SU-DHL-6 (cell line): ENCODE measurements at regions not wholly inside any gene's neighbourhood (a gene's known extent, or its start where the extent isn't known, plus 50 kb on each side); places are given as distances from the start of the nearest gene placed in this dataset.
A peak's percentile ranks its signal among the peaks of the same experiment; 100 is the strongest.

Source experiments
- H2AFZ ChIP-seq: fragments of 200-600 bp; sonication (generic); 2 replicates; pipeline ENCODE4 v1.6.1; 2014; ENCODE audit warnings: low read depth, mild to moderate bottlenecking, moderate library complexity, mixed read lengths, antibody characterized with exemption, low read length; ENCODE audit not compliant: severe bottlenecking
- H3F3A ChIP-seq: fragments of 200-600 bp; shearing (Covaris generic); 2 replicates; pipeline ENCODE4 v1.6.0; 2016; ENCODE audit warnings: antibody characterized with exemption, mild to moderate bottlenecking; ENCODE audit not compliant: insufficient read depth
- H3K27ac ChIP-seq: fragments of 200-600 bp; sonication (generic); 2 replicates; pipeline ENCODE4 v1.5.1; 2016; ENCODE audit warnings: low read depth, mild to moderate bottlenecking, low read length, moderate library complexity, mixed read lengths
- H3K27me3 ChIP-seq: fragments of 200-600 bp; sonication (generic), shearing (Covaris generic); 2 replicates; pipeline ENCODE4 v1.6.0; 2014; ENCODE audit warnings: mild to moderate bottlenecking, low read length
- H3K36me3 ChIP-seq: fragments of 200-600 bp; sonication (generic); 2 replicates; pipeline ENCODE4 v1.6.1; 2014; ENCODE audit warnings: mild to moderate bottlenecking, low read length, mixed read lengths
- H3K4me2 ChIP-seq: fragments of 300-600, 200-600 bp; shearing (Covaris generic), sonication (generic); 2 replicates; pipeline ENCODE4 v1.6.0; 2014; ENCODE audit warnings: low read length, low read depth, mild to moderate bottlenecking; ENCODE audit not compliant: poor library complexity, severe bottlenecking
- H3K4me3 ChIP-seq: fragments of 200-600 bp; sonication (generic); 2 replicates; pipeline ENCODE4 v1.5.1; 2014; ENCODE audit warnings: antibody characterized with exemption, low read length, mild to moderate bottlenecking, mixed read lengths; ENCODE audit not compliant: insufficient read depth, poor library complexity, severe bottlenecking
- H3K79me2 ChIP-seq: fragments of 200-600 bp; sonication (generic); 2 replicates; pipeline ENCODE4 v1.6.1; 2014; ENCODE audit warnings: mild to moderate bottlenecking, low read length, moderate library complexity; ENCODE audit not compliant: insufficient read depth
- H3K9ac ChIP-seq: fragments of 200-600 bp; sonication (generic); 2 replicates; pipeline ENCODE4 v1.7.0; 2014; ENCODE audit warnings: mild to moderate bottlenecking, low read length
- H3K9me2 ChIP-seq: fragments of 200-600 bp; sonication (generic); replicated peaks from 2 replicates; pipeline ENCODE4 v1.6.1; 2014; ENCODE audit warnings: low read length; ENCODE audit not compliant: insufficient read depth
- H3K9me3 ChIP-seq: fragments of 200-600 bp; sonication (generic); 2 replicates; pipeline ENCODE4 v1.6.1; 2014; ENCODE audit warnings: low read length, mixed read lengths; ENCODE audit not compliant: insufficient read depth
- H4K20me1 ChIP-seq: fragments of 200-600 bp; sonication (generic); 2 replicates; pipeline ENCODE4 v1.6.1; 2014; ENCODE audit warnings: low read depth, mild to moderate bottlenecking, antibody characterized with exemption, low read length, moderate library complexity, mixed read lengths
- CTCF ChIP-seq: fragments of 200-600 bp; sonication (generic); IDR thresholded peaks from one replicate; pipeline ENCODE4 v1.5.1; 2017; ENCODE audit warnings: antibody characterized with exemption, mild to moderate bottlenecking, low read length, moderate library complexity; ENCODE audit not compliant: insufficient read depth, poor library complexity, severe bottlenecking
- EZH2phosphoT487 ChIP-seq: fragments of 200-600 bp; sonication (generic), shearing (Covaris generic); conservative IDR thresholded peaks from 2 replicates; pipeline ENCODE4 v1.6.1; 2018; ENCODE audit warnings: mild to moderate bottlenecking, antibody characterized with exemption, low read length, moderate library complexity, mixed read lengths

GRCh38 chr21:16579538-16579937, 849.8 kb downstream of the USP25 start:
- no peaks in the 10 kb centered on the region for H3K27me3 ChIP-seq
- H3K4me2 ChIP-seq = no peak overlapping the region
- H3K27ac ChIP-seq = no peak overlapping the region
- H3F3A ChIP-seq = no peaks in the 10 kb centered on the region
- no peak overlapping the region for H3K9ac ChIP-seq
- no peak overlapping the region for H2AFZ ChIP-seq
- H3K9me3 ChIP-seq = no peaks in the 10 kb centered on the region
- H3K79me2 ChIP-seq = no peaks in the 10 kb centered on the region
- no peaks in the 10 kb centered on the region for H3K9me2 ChIP-seq
- TF ChIP-seq CTCF (no peak), EZH2phosphoT487 (no peak)
- no peak overlapping the region for H3K4me3 ChIP-seq
- no peaks in the 10 kb centered on the region for H3K36me3 ChIP-seq
- H4K20me1 ChIP-seq = no peaks in the 10 kb centered on the region

GRCh38 chr21:16580661-16581060, 850.9 kb downstream of the USP25 start:
- no peak overlapping the region for H3K9ac ChIP-seq
- H3K27ac ChIP-seq = no peak overlapping the region
- no peaks in the 10 kb centered on the region for H3K9me3 ChIP-seq
- no peak overlapping the region for H3K4me2 ChIP-seq
- no peaks in the 10 kb centered on the region for H3F3A ChIP-seq
- no peaks in the 10 kb centered on the region for H4K20me1 ChIP-seq
- H3K36me3 ChIP-seq = no peaks in the 10 kb centered on the region
- H3K9me2 ChIP-seq = no peaks in the 10 kb centered on the region
- H3K4me3 ChIP-seq = no peak overlapping the region
- no peaks in the 10 kb centered on the region for H3K79me2 ChIP-seq
- no peak overlapping the region for H2AFZ ChIP-seq
- TF ChIP-seq CTCF = no peak
- TF ChIP-seq EZH2phosphoT487 = no peak
- no peaks in the 10 kb centered on the region for H3K27me3 ChIP-seq

- H3K36me3 ChIP-seq = no peaks in the 10 kb centered on the region
- peak overlapping the region; percentile 59 for H2AFZ ChIP-seq
- TF ChIP-seq CTCF (no peak), EZH2phosphoT487 (no peak)
- H3K9me3 ChIP-seq = no peaks in the 10 kb centered on the region
- H3F3A ChIP-seq = no peaks in the 10 kb centered on the region
- no peaks in the 10 kb centered on the region for H4K20me1 ChIP-seq
- no peaks in the 10 kb centered on the region for H3K27me3 ChIP-seq
- H3K4me3 ChIP-seq = no peak overlapping the region
- H3K79me2 ChIP-seq = no peaks in the 10 kb centered on the region
- H3K9me2 ChIP-seq = no peaks in the 10 kb centered on the region
- no peak overlapping the region for H3K4me2 ChIP-seq
- H3K27ac ChIP-seq = no peak overlapping the region
- H3K9ac ChIP-seq = no peak overlapping the region
Measured at GRCh38 chr21:16583556-16583955, 853.8 kb downstream of the USP25 start.
